Right renal pelvis (tissue), 4 donors: ENCODE measurements at regions not wholly inside any gene's neighbourhood (a gene's known extent, or its start where the extent isn't known, plus 50 kb on each side); places are given as distances from the start of the nearest gene placed in this dataset.

Source experiments
- DNase-seq, 4 donors: peaks; one replicate each; pipeline ENCODE4 v3.0.0-alpha.2; 2013; ENCODE audit warnings: low read depth in 4 of 4, low spot score in 3 of 4, missing footprints in 1 of 4

DNA sequence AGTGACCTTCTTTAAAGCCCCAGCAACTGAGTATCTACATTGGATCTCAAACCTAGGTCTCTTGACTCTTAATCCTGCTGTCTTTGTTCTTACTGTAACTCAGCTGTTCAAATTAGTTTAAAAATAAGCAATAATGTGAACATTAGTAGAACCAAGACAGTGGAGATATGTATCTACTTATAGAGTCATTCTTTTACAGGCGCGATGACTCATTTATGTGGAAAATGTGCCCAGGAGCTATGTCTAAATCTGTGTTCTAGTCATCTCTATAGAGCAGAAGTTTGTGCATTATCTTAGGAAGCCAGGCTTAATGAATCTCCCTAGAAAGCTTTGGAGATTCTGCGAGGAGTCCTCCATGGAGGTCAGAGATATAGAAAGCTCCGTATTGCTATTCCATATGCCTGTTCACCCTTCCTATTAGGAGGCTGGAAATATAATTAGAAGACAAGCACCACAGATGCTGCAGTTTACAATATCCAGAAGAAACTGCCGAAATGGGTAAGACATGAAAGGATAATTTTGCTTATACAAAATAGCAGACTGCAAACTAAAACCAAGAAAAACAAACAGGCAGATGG, 211.6 kb downstream of the TRIB2 start:
- no peak for DNase-seq

DNA sequence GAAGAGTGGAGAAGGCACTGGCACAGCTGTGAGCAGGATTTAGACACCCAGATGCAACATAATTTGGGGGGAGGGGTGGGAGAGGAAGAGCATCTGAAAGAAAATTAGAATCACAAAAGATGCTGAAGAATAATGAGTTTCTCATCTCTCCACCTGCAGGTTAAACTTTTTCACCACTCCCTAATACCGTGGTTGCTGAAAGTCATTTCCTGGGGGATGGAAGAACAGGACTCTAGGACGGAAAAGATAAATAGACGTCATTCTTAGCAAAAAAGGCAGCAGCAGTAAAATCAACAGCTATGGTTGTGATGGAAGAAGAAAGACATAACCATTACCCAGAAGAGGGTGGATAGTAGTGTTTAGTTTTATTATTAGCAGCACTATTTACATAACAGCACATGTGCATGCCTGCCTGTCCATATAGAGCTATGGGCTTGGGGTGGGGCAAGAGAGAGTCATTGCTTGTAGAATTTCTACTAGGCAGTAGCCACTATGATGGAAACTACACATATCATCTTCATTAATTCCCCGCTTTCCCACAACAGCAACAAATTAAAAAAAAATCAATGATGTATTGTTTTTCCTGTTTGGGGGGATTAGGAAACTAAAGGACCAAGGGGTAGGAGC, 212.2 kb downstream of the TRIB2 start:
- no peak for DNase-seq

DNA sequence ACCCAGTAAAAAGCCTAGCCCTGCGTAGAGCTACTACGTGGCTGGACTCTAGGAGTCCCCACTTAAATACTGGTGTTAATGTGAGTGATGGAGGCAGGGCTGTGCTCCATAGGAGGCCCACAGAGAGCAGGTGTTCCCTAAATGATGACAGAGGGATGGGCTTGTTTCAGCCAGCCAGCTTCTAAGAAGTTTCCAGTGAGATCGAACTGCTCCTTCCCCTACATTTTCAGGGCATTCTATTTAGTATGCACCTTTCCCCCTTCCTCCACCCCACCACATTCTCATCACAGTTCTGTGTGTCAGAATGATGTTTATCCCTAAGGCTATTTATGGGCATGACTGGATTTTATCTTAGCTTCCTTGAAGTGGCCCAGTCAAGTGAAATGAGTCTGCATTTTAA, 213.0 kb downstream of the TRIB2 start:
- no peak for DNase-seq

DNA sequence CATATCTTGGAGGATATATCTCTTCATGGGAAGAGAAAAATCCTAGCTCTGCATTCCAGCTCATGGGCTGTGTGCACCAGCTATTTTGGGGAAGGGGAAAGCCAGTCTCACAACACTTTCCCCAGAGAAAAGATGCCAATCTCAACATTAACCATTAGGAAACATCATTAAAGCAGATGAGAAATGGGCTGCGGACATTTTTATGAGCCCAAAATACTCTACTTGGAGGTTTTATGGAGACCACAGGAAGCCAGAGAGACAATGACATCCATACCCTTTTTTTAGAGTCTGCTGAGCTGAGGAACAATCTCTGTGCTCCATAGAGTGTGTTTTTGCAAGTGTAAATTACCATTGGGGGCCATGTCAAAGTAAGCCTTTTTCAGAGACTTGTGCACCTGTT, 213.7 kb downstream of the TRIB2 start:
- DNase-seq = peak in 1 of 4 donors; percentile 39

DNA sequence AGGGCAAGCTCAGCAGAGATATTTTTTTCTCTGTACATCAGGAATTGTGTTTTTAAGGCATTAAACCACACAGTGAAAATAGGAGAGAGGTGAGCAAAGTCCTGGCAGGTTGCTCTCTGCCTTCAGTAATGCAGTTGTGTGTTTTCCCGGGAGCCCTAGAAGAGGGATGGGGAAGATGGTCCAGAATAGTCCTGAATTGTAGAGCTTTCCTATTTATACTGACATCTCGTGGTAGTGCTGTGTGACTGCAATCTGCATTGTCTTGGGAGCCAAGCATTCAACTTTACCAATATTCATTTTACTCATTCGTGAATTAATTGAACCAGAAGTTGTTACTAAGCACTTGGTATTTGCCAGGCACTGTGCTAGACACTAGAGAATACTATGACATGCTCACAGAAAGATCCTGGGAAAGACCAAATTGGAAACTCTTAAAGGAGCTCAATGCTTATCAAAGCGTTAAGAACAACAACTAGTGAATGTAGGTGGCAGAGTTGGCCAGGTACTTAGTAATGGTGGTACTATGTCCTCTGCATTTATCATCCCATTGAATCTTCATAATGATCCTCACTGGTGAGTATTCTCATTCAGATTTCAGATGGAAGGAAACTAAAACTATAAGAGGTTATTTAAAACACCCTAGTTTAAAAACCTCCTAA, 214.6 kb downstream of the TRIB2 start:
- no peak for DNase-seq

DNA sequence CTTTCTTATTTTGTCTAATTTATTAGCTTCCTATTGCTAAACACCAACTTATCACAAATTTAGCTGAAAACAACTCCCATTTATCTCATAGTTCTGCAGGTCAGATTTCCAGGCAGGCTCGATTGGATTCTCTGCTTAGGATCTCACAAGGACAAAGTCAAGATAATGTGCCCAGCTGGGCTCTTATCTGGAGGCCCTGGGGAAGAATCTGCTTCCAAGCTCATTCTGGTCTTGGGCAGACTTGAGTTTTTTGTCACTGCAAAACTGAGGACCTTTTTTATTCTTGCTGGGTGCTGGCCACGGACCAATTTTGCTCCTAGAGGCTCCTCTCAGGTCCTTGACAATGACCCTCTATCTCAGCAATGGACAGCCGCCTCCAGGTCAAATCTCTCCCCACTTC, 215.5 kb downstream of the TRIB2 start:
- no peak for DNase-seq

DNA sequence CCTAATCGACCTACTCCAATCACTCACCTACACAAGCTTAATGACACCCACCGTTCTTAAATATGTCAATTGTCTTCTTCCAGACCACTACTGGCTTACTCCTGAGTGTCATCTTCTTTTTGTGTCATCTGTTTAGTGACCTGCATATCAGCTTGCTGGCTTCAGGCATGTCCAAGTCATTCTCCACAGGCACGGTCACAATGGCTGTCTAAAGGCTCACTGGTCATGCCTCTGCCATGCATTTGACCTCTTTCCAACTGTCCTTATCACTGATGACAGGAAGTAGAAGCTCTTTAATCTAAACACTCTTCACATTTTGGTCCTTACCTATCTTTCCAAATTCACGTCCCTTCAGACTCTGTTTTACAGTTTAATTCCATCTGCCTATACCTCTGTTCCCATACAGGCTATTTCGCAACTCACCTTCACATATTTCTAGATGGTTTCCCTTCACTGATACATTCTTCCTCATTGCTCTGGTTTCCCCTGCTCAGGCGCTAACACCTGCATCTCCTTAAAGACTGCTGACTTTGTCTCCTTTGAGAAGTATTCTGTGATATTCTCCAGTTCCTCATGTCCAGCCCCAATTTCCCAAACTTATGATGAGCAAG, 217.5 kb downstream of the TRIB2 start:
- DNase-seq = no peak

DNA sequence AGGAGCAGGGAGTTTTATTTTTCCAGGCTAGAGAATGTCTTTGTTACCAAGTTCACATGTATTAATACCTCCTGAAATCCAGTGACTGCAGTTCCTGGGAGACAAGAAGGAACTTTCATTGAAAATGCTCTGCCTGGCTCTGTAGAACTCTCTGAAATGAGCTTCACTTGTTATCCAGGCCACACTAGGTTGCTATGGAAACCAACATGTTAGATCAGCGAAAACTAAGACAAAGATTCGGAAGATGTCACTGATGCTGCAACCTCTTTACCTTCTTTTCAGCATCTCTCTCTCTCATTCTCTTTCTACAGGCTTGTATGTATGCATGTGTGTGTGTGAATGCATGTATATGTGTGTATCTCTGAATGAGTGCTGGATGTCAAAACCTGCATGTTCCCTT, 218.5 kb downstream of the TRIB2 start:
- DNase-seq = no peak

DNA sequence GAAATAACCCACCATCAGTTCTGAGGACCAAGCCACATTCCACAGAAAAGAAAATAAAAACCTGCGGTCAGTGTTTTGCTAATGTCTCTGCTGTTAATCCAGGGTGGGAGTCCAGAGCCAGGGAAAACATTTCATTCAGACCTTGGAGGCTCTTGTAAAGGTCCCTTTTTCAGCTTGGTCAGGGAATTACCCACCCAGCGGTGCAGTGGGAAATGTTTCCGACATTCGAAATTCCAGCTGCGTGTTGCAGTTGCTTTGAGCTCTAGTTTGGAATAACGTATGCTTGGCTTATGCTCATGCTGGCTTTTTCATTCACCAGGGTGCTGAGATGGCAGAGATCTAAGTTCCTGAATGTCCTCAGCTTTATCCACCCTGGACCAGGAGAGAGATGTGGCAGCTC, 219.1 kb downstream of the TRIB2 start:
- DNase-seq = no peak

DNA sequence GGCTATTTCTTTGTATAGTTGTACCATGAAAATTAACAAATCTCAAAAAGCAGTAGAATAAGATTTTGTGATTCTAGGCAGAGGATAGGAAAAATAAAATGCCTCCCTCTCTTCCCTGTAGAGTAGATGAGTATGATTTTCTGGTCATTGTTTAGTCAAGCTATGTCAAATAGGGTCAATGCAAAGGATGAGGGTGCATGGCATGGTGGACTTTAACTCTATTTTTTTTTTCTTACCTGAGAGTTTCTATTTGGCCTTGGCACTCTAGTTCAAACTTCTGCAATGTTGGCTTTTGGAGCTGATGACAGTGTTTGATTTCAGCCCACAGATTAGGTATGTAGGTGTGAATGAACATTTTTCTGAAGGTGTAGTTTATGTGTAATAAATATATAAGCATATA, 224.5 kb downstream of the TRIB2 start:
- DNase-seq = no peak

DNA sequence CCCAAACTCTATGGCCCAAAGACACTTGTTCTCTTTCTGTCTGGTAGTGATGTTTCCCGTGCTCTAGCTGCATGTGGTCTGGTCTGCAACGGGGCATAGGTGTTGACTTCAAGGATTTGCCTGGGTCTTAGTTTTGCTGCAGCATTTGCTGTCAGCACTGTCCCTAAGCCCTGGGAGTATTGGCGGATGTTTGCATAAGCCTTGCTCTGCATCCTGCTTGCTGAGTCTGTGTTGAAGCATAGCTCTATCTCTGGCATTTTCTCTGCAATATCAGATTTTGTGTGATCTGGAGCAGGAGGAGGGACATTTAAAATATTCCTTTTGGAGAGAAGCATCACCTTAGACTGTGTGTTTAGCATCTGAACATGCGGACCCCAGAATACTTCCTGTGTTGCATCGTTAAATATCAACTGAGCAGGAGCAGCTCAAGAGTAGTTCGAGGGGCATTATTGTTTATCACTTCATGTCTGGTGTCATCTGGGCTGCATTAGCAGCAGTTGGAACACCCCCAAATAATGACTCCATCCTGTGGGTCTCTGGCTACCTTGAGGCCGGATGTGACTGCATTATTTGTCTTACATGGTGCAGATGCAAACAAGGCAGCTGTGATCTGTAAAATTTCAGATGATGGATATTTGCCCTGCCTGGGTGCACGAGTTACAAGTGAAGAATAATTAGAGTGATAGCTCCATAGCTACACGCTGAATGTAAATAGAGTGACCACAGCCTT, 231.7 kb downstream of the TRIB2 start:
- DNase-seq = no peak

DNA sequence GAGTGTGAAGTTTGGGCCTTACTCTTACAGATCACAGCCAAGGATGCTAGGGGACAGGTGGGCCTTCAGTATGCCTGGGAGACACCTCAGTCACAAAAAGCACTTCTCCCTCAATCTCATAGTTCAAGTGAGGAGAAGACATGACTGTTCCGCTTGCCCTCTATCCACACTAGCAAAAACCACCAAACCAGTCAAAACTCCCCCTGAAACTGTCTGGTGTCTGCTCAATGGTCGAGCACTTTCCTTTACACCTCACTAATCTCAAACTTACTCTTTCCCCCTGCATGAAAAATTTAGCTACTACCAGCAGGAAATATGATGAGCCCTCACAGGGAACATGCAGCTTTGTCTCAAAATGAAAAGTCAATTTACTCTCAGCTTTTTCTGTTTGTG, 232.2 kb downstream of the TRIB2 start:
- no peak for DNase-seq

DNA sequence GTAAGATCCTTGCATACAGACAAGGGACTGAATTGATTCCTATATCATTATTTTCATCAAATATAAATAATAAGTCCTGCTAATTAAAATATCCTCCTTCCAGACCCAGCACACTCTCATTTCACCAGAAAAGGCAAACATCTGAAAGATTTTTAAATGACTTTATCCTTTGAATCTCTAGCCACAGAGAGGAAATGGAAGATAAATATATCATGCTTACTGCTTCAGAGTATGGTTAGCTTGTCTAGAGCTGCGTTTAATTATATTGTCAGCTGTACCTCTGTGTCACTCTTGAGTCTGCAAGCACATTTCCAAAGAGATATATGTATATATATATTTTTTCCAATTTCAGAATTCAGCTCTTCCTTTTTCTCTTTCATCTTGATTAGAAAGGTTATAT, 232.7 kb downstream of the TRIB2 start:
- DNase-seq = no peak

DNA sequence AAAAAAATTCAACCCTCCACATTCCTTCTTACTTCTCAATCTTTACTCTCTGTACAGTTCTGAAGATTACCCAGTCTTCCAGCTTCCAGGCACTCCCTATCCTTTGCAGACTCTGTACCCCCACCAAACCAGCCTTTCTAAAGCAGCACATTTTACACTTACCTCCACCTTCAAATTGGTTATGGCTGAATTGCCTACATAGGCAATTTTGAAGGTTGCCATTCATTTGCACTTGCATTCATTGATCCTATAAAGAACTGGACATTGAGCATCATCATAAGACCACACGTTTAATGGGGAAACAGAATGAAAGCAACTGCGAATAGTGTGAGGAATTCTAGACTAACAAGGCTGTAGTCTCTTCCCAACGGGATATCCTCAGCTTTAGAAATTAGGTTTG, 233.4 kb downstream of the TRIB2 start:
- DNase-seq = no peak

DNA sequence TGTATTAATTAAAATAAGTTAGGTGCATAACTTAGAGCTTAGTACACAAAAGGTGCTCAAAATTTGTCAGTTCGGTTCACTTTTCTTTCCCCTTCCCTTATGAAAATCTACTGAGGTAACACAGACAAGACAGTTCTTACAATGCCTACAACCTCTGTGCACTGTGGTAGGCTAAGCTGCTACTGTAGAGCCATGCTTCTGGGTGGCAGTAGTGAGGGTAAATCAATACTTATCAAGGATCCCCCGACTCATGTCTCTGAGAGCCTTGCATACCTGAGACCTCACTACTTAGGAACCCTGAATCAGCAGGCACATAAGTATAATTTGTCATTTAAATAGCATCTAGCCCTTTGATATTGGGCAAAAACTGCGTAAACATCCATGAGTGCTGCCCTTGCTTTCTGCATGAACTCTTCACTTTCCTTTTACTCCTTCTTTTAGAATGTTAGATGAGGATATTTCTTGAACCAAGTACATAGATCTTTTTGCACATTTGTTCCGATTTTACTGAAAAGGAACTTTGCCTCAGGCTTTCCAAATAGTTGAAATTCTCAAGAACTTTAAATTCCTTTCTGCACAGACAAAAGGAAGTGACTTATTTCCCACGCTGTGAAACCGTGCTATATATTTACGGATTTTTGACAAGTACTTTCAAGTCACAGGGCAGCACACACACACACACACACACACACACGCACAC, 234.4 kb downstream of the TRIB2 start:
- no peak for DNase-seq

DNA sequence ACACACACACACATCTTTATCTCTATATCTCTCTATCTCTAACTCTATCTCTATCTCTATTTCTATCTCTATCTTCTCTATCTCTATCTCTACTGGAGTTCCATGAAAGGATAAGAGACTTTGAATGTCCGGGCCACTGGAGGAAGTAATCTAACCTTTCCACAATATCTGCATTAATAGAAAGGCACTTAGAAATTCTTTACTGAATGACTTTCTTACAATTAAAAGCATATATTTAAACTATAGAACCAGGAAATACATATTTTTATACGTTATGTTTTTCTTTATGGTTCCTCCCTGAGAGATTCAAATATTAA, 234.9 kb downstream of the TRIB2 start:
- DNase-seq = no peak

DNA sequence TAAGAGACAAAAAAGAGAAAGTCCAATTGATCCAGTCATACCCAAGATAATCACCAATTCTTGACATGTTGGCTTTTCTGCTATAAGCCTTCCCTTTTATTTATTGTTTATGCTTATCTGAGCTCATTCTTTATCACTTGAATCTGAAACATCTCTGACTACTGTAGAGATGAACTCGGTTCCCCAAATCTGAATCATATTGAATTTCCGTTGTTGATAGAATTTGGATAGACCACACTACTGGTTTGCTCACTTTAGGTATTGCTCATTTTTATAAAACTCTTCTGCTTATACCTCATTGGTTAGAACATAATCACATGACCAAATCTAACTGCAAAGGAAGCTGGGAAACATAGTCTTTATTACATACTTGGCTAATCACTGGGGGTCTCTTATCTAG, 236.9 kb downstream of the TRIB2 start:
- no peak for DNase-seq

DNA sequence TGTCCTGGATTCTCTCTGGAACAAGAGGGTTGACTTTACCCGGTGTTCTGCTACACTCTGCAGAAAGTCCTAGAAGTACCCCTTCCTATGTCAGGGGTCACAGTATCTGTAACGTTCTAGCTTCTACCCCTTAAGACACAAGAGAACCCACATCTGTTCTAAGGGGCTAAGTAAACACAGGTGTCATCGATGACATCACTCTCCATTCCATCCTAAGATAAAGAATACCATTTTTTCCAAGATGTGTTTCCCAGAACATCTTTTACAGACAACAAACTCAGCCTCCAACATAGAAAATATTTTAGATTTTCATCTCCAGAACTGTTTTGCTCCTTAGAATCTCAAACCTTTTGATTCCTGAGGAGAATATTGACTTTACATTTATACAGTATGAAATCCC, 239.1 kb downstream of the TRIB2 start:
- no peak for DNase-seq

DNA sequence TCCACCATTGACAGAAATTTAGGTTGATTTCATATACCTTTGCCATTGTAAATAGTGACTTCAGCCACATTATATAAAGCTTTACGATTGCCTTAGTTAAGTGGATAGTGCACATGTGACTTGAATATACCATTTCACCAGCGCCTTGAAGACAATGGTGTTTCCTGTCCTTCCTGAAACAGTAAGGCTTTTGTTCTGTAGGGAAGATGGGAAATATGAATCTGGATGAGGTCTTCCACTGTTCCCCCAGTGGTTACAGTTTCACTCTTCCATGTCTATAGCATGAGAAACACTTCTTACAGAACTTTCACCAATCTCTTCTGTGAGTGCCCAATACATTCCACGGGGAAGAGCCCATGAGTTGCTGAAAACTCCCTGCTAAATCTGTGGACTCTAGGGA, 240.5 kb downstream of the TRIB2 start:
- no peak for DNase-seq

DNA sequence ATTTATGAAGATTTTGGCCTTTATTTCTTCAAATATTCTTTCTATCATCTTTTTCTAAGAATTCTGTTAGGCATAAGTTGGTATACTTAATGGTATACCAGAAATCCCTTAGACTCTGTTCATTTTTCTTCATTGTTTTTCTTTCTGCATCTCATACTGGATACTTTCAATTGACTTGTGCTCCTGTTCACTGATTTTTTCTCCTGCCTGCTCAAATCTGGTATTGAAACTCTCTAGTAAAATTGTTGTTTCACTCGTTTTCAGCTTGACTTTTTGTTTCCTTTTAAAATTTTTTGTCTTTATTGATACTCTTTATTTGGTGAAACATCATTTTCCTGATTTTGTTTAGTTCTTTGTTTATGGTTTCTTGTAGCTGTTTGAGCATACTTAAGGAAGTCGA, 243.2 kb downstream of the TRIB2 start:
- no peak for DNase-seq

DNA sequence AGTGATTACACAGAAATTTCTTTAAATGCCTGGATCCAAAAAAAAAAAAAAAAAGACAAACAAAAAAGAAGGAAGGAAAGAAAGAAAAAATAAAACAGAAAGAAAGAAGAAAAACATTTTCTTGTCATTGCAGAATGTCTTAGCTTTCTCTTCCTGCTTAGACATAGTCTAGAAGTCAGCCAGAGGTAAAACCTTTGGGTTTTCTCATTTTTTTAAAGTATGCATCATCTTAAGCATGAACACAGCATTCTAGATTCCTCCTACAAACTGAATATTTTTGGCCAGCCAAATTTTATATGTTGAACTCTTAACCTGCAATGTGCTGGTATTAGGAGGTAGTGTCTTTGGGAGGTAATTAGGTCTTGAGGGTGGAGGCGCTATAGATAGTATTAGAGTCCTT, 243.9 kb downstream of the TRIB2 start:
- DNase-seq = no peak
